ENCODE measurements at regions not wholly inside any gene's neighbourhood (a gene's known extent, or its start where the extent isn't known, plus 50 kb on each side); places are given as distances from the start of the nearest gene placed in this dataset.
"Not testable (repeated sequence)": the region's sequence is repeated elsewhere in the genome, so short reads cannot be mapped to it uniquely, and the experiment has no call there.

DNA sequence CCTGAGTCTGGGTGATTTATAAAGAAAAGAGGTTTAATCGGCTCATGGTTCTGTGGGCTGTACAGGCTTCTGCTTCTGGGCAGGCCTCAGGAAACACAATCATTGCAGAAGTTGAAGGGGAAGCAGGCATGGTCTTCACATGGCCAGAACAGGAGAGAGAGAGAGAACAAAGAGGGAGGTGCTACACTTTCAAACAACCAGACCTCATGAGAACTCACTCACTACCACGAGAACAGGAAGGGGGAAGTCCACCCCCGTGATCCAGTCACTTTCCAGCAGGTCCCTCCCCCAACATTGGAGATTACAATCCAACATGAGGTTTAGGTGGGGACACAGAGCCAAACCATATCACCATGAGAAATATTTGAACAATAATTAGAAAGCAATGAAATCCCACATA is 222.9 kb downstream of the FAM72C start:
- Histone ChIP-seq H3K4me3 (no peak overlapping the region), H3K9me3 (peaks cover 0 to 5% (median 0%) of the 10 kb centered on the region in 4 donors), H3K36me3 (no peaks in the 10 kb centered on the region), H3K27me3 (no peaks in the 10 kb centered on the region), H3K4me1 (no peaks in the 10 kb centered on the region), H3K27ac (replicated peaks in 1 of 4) (no peak overlapping the region)
- intact Hi-C loops (cut with DNase I): no loop called here
- DNase-seq (ENCODE audit: extremely low spot score): no peak
- TF ChIP-seq, protein P1, sequence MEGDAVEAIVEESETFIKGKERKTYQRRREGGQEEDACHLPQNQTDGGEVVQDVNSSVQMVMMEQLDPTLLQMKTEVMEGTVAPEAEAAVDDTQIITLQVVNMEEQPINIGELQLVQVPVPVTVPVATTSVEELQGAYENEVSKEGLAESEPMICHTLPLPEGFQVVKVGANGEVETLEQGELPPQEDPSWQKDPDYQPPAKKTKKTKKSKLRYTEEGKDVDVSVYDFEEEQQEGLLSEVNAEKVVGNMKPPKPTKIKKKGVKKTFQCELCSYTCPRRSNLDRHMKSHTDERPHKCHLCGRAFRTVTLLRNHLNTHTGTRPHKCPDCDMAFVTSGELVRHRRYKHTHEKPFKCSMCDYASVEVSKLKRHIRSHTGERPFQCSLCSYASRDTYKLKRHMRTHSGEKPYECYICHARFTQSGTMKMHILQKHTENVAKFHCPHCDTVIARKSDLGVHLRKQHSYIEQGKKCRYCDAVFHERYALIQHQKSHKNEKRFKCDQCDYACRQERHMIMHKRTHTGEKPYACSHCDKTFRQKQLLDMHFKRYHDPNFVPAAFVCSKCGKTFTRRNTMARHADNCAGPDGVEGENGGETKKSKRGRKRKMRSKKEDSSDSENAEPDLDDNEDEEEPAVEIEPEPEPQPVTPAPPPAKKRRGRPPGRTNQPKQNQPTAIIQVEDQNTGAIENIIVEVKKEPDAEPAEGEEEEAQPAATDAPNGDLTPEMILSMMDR (IDR thresholded peaks at IDR 0.05): no peak
- TF ChIP-seq POLR2A (IDR thresholded peaks at IDR 0.05; ENCODE audit: low read depth) (no peak), EP300 (IDR thresholded peaks at IDR 0.05) (no peak), POLR2AphosphoS5 (IDR thresholded peaks at IDR 0.05) (no peak)
- 60% methylated on average over 1 of the region's 3 CpGs for WGBS

DNA sequence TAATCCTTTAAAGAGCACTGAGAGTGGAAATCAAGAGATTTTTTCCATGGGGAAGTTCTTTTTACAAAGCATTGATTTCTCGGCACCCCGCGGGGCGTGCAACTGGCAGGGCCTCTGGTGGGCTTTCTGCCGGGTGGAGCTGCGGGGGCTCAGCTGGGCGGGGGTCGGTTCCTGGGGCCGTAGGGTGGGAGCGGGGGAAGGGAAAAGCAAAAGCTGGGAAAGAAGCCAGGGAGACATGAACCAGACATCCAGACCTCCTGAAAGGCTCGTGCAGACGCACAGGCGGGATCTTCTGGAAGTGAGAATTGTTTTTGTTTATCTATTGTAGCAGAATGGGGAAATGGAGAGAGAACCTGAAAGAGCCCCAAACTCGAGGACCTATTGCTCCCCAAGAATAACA is 235.2 kb downstream of the FAM72C start:
- TF ChIP-seq EP300 (IDR thresholded peaks at IDR 0.05) (no peak), POLR2AphosphoS5 (IDR thresholded peaks at IDR 0.05) (no peak), POLR2A (IDR thresholded peaks at IDR 0.05; ENCODE audit: low read depth) (no peak)
- TF ChIP-seq, protein P1 (IDR thresholded peaks at IDR 0.05): no peak
- H3K36me3 ChIP-seq: no peaks in the 10 kb centered on the region
- no peaks in the 10 kb centered on the region for H3K4me1 ChIP-seq
- intact Hi-C loops (cut with DNase I): no loop called here
- 12% methylated on average over 9 of the region's 14 CpGs for WGBS
- no peak for DNase-seq (ENCODE audit: extremely low spot score)
- peaks cover 0 to 23% (median 9%) of the 10 kb centered on the region in 4 donors for H3K27me3 ChIP-seq
- no peak overlapping the region for H3K4me3 ChIP-seq
- no peak overlapping the region for H3K27ac ChIP-seq (replicated peaks in 1 of 4)
- no peaks in the 10 kb centered on the region for H3K9me3 ChIP-seq

- 1% methylated on average over 12 of the region's 36 CpGs for WGBS
- Histone ChIP-seq H3K4me3 (peak overlapping the region in 1 of 4 donors; percentile 36), H3K27me3 (peaks cover 0 to 23% (median 9%) of the 10 kb centered on the region in 4 donors), H3K27ac (replicated peaks in 1 of 4) (no peak overlapping the region), H3K4me1 (no peaks in the 10 kb centered on the region), H3K9me3 (no peaks in the 10 kb centered on the region), H3K36me3 (no peaks in the 10 kb centered on the region)
- TF ChIP-seq EP300 (IDR thresholded peaks at IDR 0.05) (no peak), POLR2AphosphoS5 (IDR thresholded peaks at IDR 0.05) (no peak), POLR2A (IDR thresholded peaks at IDR 0.05; ENCODE audit: low read depth) (no peak)
- TF ChIP-seq, protein P1 (IDR thresholded peaks at IDR 0.05): no peak
- no peak for DNase-seq (ENCODE audit: extremely low spot score)
- intact Hi-C loops (cut with DNase I): no loop called here
Observed at GRCh38 chr1:143735764-143736461, 235.9 kb downstream of the FAM72C start.

- peaks cover 0 to 23% (median 9%) of the 10 kb centered on the region in 4 donors for H3K27me3 ChIP-seq
- H3K4me3 ChIP-seq; H3K36me3 ChIP-seq; intact Hi-C loops (cut with DNase I); H3K4me1 ChIP-seq; DNase-seq (ENCODE audit: extremely low spot score); H3K27ac ChIP-seq (replicated peaks in 1 of 4); H3K9me3 ChIP-seq: not testable (repeated sequence)
- WGBS: 31% methylated on average over 3 of the region's 3 CpGs
Observed at GRCh38 chr1:143734261-143734660, 237.5 kb downstream of the FAM72C start.

GRCh38 chr1:143730890-143731289 is 240.9 kb downstream of the FAM72C start:
- H3K36me3 ChIP-seq; intact Hi-C loops (cut with DNase I): not testable (repeated sequence)

More at GRCh38 chr1:143730890-143731289, 240.9 kb downstream of the FAM72C start:
- peaks cover 0 to 23% (median 4%) of the 10 kb centered on the region in 4 donors for H3K27me3 ChIP-seq
- H3K4me1 ChIP-seq; DNase-seq (ENCODE audit: extremely low spot score); H3K27ac ChIP-seq (replicated peaks in 1 of 4); H3K9me3 ChIP-seq; H3K4me3 ChIP-seq: not testable (repeated sequence)
- 93% methylated on average over 6 of the region's 6 CpGs for WGBS
